HG02642 (cell line): ENCODE measurements at regions not wholly inside any gene's neighbourhood (a gene's known extent, or its start where the extent isn't known, plus 50 kb on each side); places are given as distances from the start of the nearest gene placed in this dataset.

Source experiments
- ATAC-seq: cut with Tn5 transposase; IDR thresholded peaks from one replicate; pipeline ENCODE4 v1.9.1; 2021; ENCODE audit warnings: mild to moderate bottlenecking; ENCODE audit not compliant: unreplicated experiment, poor library complexity

DNA sequence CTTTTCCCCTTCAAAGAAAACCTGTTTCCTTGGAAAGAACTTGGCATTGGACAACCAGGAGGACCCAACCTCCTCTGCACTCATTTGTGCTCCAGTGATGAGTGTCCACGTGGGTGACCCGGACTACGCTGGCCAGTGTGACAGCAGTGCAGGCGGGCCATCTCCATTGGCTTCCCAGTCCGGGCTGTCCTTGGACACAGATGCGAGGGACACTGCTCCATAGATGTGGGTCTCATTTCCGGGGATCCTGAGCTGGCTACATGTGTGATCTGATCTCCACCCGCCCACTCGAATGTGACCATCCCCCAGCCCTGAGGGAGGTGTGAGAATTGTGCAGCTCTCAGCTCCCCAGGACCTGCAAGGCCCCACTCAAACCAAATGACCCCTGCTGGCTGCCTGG is 836.6 kb upstream of the TMEM132C start:
- no peak for ATAC-seq

GRCh38 chr12:127431177-127431576 is 835.8 kb upstream of the TMEM132C start:
- ATAC-seq = no peak

GRCh38 chr12:127431594-127431993 is 835.4 kb upstream of the TMEM132C start:
- no peak for ATAC-seq

DNA sequence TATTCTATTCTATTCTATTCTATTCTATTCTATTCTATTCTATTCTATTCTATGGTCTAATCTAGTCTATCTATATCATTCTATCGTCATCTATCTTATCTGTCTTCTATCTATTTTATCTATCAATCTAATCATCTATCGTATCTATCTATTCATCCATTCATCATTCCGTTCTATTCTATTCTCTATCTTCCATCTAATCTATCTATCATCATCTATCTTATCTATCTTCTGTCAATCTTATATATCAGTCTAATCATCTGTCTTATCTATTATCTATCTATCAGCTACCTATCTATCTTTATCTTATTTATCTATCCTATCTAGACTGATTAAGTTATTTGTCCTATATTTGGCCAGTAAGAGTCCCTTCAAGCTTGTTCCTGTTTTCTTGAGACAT is 831.5 kb upstream of the TMEM132C start:
- no peak for ATAC-seq

- no peak for ATAC-seq
Observed at GRCh38 chr12:127438512-127439244, 828.3 kb upstream of the TMEM132C start.

- ATAC-seq = no peak
Observed at GRCh38 chr12:127445581-127446139, 821.3 kb upstream of the TMEM132C start.

DNA sequence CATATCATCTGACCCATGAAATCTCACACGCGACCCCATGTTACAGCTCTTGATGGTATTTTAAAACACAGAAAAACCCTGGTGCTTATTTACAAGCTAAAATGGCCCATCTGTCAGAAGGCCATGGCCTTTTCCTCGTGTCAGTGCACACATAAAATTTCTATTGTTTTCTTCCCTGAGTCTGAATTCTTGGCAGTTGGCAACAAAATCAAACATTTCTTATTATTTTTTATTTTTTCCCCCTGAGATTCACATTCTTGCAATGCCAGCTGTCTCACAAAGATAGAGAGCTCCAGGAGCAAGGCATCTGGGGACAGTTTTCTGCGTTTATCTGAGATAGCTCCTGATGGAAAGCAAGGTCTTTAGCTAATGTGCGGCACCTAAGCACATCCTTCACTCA is 818.1 kb upstream of the TMEM132C start:
- no peak for ATAC-seq

DNA sequence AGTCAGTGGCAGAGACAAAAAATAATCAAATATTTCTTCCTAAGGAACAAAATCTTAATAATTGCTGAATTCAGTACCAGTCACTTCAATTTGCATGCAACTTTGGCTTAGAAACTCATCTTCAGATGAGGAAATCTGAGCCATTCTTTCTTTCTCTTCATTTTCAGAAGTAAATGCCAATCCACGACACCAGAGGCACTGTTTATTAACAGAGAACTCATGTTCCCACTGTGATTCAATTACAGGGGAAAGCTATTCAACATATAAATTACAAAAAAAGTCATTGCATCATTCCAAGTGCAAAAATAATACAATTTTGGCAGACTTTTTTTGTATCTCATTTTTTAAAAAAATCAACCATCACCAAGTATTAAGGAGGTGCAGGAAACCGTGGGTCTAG is 816.1 kb upstream of the TMEM132C start:
- no peak for ATAC-seq

DNA sequence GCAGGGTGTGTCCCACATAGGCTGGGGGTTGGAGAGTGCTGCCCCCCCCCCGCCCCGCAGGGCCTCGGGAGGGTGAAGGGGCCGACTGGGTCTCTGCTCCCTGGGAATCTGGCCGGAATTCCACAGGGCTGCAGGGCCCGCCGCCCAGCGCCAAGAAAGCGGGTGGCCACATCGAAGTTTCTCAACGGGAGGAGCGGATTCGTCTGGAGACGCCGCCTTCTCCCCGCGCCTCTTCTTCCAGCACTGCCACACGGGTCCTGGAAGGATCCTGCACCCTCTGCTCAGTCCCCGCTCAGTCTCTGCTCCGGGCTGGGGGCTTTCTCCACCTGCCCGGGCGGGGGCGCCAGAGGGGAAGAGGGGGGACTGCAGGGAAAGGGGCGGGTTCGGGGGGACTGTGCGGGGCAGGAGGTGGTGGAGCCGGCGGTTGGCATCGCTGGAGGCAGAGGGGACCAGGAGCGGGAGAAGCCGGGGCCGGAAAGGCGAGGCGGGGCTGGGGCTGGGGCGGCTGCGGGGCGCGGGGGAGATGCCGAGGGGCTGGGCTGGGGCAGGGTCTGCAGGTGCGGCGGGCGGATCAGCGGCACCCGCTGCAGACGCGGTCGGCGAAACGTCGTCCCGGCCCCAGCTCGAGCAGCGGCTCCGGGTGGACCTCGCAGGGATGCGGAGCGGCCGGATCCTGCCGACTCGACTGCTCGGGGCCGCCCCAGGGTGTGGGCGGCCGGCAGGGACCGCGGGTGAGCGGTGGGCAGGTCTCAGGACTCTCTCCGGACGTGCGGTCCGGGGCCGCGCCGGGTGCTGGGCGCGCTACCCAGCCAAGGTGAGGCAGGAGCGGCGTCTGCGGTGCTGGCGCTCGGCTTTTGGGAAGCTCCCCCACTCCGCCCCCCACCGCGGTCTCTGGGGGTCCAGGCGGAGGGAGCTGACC is 811.4 kb upstream of the TMEM132C start:
- ATAC-seq = no peak

DNA sequence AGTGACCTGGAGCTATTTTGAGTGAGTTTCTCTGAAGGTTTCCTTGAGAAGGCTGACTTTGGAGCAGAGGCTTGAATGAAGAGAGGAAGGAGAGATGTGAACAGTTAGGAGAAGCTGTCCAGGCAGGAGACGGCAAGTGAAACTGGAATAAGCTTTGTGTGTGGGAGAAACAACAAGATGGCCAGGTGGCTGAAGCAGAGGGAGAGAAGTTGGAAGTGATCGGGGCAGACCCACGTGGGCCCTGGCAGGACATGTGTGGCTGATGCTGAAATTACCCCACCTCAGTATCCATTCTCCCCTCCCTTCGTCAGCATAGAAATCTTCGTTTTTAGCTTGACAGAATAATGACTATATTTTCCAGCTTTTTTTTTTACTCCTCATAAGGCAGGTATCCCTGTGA is 809.2 kb upstream of the TMEM132C start:
- ATAC-seq = no peak

GRCh38 chr12:127459166-127459565 is 807.8 kb upstream of the TMEM132C start:
- no peak for ATAC-seq

- ATAC-seq = no peak
Observed at GRCh38 chr12:127459687-127460086, 807.3 kb upstream of the TMEM132C start.

DNA sequence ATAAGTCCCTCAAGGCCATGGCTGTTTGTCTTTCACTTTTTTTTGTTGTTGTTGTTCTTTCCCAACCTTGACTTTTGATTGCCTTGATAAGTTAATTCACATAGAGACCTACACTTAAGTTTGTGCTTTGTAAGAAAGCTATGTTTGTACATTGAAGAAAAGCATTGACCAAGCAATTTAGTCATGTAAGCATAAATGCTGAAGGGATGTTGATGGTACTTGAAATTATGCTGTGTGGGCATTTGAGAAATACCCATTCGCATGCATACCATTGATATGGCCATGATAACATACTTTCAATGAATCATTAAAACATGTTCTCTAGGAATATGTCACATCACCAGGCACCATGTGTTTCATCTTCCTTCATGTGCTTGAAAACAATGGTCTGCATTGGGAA is 803.7 kb upstream of the TMEM132C start:
- ATAC-seq = no peak

- no peak for ATAC-seq
Observed at GRCh38 chr12:127469331-127469730, 797.6 kb upstream of the TMEM132C start.

DNA sequence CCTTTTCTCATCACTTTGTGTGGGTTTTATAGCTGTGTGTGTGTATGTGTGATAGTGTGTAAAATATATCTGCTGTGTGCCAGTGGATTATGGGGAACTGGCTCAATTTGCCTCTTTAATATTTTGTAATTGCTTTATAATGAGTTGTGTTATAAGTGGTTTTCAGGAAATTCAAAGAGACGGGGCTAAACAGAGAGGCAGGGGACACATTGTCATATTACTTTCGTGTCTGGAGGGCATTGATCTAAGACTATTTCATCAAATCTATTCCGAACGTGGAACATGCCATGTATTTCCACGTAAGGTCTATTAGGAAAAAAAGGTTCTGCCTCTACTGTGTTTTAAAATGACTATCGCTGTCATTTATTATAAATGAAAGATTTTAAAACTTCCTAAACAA is 793.2 kb upstream of the TMEM132C start:
- ATAC-seq = no peak

DNA sequence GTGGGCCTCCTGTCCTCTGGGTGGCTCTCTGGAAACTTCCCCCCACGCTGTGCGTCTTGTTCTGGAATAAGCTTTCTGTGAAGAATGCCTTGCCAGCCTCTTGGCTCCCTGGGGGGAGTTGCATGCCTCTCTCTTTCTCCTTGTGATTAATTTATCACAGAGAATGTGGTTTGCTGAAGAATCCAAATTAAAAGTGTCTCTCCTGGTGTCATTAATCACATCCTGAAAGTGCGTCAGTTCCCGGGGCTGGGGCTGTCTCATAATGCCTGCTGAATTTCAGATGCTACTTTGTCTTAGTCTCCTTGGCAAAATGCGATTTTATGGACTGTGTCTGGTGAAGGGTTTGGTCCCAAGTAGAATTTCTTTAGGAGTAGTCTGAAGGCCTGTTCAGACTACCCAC is 787.7 kb upstream of the TMEM132C start:
- no peak for ATAC-seq

- no peak for ATAC-seq
Observed at GRCh38 chr12:127480775-127481314, 786.1 kb upstream of the TMEM132C start.

DNA sequence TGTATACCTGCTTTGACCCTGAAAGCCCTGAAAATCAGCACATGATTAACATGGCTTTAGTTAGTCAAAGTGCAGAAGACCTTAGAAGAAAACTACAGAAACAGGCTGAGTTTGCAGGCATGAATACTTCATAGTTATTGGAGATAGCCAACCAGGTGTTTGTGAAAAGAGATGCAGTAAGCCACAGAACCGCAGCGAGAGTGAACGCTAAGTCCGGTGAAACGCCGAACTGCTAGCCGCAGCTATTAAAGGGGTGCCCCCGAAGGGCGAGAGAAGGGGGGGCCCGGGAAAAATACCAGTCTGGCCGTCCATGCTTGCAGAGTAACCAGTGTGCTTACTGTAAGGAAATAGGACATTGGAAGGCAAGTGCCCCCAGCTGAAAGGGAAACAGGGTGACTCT is 784.0 kb upstream of the TMEM132C start:
- no peak for ATAC-seq

DNA sequence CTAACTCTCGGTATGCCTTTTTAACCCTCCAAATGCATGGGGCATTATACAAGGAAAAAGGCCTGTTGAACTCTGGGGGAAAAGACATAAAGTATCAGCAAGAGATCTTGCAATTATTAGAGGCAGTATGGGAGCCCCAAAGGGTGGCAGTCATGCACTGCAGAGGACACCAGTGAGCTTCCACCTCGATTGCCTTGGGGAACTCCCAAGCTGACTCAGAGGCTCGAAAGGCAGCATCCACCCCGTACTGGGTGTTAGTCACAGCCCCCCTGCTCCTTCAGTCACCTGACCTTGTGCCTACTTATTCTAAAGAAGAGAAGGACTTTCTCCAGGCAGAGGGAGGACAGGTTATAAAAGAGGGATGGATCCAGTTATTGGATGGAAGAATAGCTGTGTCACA is 781.4 kb upstream of the TMEM132C start:
- no peak for ATAC-seq

DNA sequence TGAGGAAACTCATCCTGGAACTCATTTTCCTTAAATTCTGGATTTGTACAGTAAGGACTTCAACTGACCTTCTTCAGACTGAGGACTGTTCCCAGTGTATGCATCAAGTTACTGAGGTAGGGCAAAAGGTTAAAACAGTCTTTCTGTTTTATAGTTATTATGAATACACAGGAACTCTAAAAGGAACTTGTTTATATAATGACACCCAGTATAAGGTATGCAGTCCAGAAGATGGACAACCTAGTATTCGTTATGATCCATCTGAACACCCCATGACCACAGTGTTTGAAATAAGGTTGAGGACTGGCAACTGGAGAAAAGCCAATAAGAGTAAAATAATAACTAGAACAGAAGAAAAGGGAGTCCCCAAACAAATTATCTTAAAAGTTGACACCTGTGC is 779.9 kb upstream of the TMEM132C start:
- ATAC-seq = no peak

- ATAC-seq = no peak
Observed at GRCh38 chr12:127489061-127489460, 777.9 kb upstream of the TMEM132C start.
